Osteocyte (in vitro differentiated cells): ENCODE measurements at regions not wholly inside any gene's neighbourhood (a gene's known extent, or its start where the extent isn't known, plus 50 kb on each side); places are given as distances from the start of the nearest gene placed in this dataset.

Experiments used
- DNase-seq: peaks from one replicate; pipeline ENCODE4 v3.0.0; 2021; ENCODE audit warnings: mixed read lengths; ENCODE audit not compliant: unreplicated experiment; ENCODE audit errors: extremely low spot score
- H3K27ac Mint-ChIP-seq: one replicate; pipeline ENCODE4 v1.8.0; 2021; ENCODE audit warnings: mild to moderate bottlenecking, mixed read lengths; ENCODE audit not compliant: unreplicated experiment
- H3K27me3 Mint-ChIP-seq: one replicate; pipeline ENCODE4 v1.8.0; 2021; ENCODE audit warnings: mixed read lengths; ENCODE audit not compliant: unreplicated experiment
- H3K36me3 Mint-ChIP-seq: one replicate; pipeline ENCODE4 v1.8.0; 2021; ENCODE audit warnings: mixed read lengths; ENCODE audit not compliant: unreplicated experiment
- H3K4me1 Mint-ChIP-seq: one replicate; pipeline ENCODE4 v1.8.0; 2021; ENCODE audit warnings: mixed read lengths; ENCODE audit not compliant: unreplicated experiment
- H3K4me3 Mint-ChIP-seq: one replicate; pipeline ENCODE4 v1.8.0; 2021; ENCODE audit warnings: mild to moderate bottlenecking, moderate library complexity, mixed read lengths; ENCODE audit not compliant: unreplicated experiment
- H3K9me3 Mint-ChIP-seq: one replicate; pipeline ENCODE4 v1.8.0; 2021; ENCODE audit warnings: mixed read lengths; ENCODE audit not compliant: unreplicated experiment
- CTCF ChIP-seq: fragments of 200-600 bp; sonication (generic); IDR thresholded peaks from 2 replicates; pipeline ENCODE4 v1.5.0; 2021; ENCODE audit warnings: antibody characterized with exemption, mild to moderate bottlenecking, moderate library complexity

GRCh38 chr13:83816081-83816480, 66.2 kb downstream of the SLITRK1 start:
- Mint-ChIP-seq H3K36me3 (no peaks in the 10 kb centered on the region), H3K4me1 (peaks cover 7% of the 10 kb centered on the region), H3K27ac (no peak overlapping the region), H3K27me3 (no peaks in the 10 kb centered on the region), H3K9me3 (peaks cover 16% of the 10 kb centered on the region), H3K4me3 (no peak overlapping the region)
- DNase-seq, result no peak
- TF ChIP-seq CTCF, result no peak

GRCh38 chr13:83815598-83815997, 66.7 kb downstream of the SLITRK1 start:
- H3K4me1 Mint-ChIP-seq, result peaks cover 7% of the 10 kb centered on the region
- H3K9me3 Mint-ChIP-seq, result peaks cover 16% of the 10 kb centered on the region
- DNase-seq, result no peak
- H3K36me3 Mint-ChIP-seq, result no peaks in the 10 kb centered on the region
- H3K27me3 Mint-ChIP-seq, result no peaks in the 10 kb centered on the region
- no peak overlapping the region for H3K27ac Mint-ChIP-seq
- no peak for TF ChIP-seq CTCF
- H3K4me3 Mint-ChIP-seq, result no peak overlapping the region

DNA sequence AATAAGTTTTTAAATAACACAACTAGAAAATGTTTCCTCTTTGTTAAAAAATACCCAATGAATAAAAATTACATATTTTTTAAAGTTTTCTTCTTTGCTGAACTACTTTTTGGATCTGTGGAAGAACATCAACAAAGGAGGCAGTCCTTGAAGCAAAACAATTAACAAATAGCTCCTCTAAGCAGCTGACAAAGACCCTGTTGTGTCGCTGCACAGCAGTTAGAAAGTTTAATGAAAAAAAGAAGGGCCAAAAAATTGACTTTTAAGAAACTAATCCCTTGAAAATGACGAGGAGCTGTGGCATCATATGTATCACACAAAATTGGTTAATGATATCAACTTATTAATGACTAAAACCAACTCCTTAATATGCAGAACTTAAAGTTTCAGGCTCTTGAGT, 72.1 kb downstream of the SLITRK1 start:
- DNase-seq, result no peak
- no peak overlapping the region for H3K4me3 Mint-ChIP-seq
- no peaks in the 10 kb centered on the region for H3K4me1 Mint-ChIP-seq
- H3K36me3 Mint-ChIP-seq, result no peaks in the 10 kb centered on the region
- no peak for TF ChIP-seq CTCF
- no peaks in the 10 kb centered on the region for H3K27me3 Mint-ChIP-seq
- H3K9me3 Mint-ChIP-seq, result no peaks in the 10 kb centered on the region
- no peak overlapping the region for H3K27ac Mint-ChIP-seq

GRCh38 chr13:83804356-83804962, 77.8 kb downstream of the SLITRK1 start:
- Mint-ChIP-seq H3K4me1 (no peaks in the 10 kb centered on the region), H3K4me3 (no peak overlapping the region), H3K27ac (no peak overlapping the region), H3K27me3 (no peaks in the 10 kb centered on the region), H3K9me3 (no peaks in the 10 kb centered on the region), H3K36me3 (no peaks in the 10 kb centered on the region)
- no peak for TF ChIP-seq CTCF
- no peak for DNase-seq

GRCh38 chr13:83798731-83799130, 83.5 kb downstream of the SLITRK1 start:
- no peak for DNase-seq
- no peaks in the 10 kb centered on the region for H3K27me3 Mint-ChIP-seq
- no peak overlapping the region for H3K4me3 Mint-ChIP-seq
- peaks cover 7% of the 10 kb centered on the region for H3K9me3 Mint-ChIP-seq
- TF ChIP-seq CTCF, result no peak
- no peak overlapping the region for H3K27ac Mint-ChIP-seq
- H3K4me1 Mint-ChIP-seq, result no peaks in the 10 kb centered on the region
- H3K36me3 Mint-ChIP-seq, result no peaks in the 10 kb centered on the region
